ENCODE measurements at regions not wholly inside any gene's neighbourhood (a gene's known extent, or its start where the extent isn't known, plus 50 kb on each side); places are given as distances from the start of the nearest gene placed in this dataset.

GRCh38 chr3:31065765-31066164, 171.3 kb upstream of the GADL1 start (continued):
- TF ChIP-seq POLR2AphosphoS5 (IDR thresholded peaks at IDR 0.05; ENCODE audit: low read depth), result no peak
- TF ChIP-seq EZH2phosphoT487 (IDR thresholded peaks at IDR 0.05; ENCODE audit: unreplicated experiment), result no peak
- TF ChIP-seq STAT1 (IDR thresholded peaks at IDR 0.05; ENCODE audit: unreplicated experiment), result no peak
- no peak for TF ChIP-seq ETS1 (IDR thresholded peaks at IDR 0.05)
- no peak for TF ChIP-seq CTCF (conservative IDR thresholded peaks at IDR 0.05; ENCODE audit: low read depth in 2 of 2)

GRCh38 chr3:31067004-31067403, 172.5 kb upstream of the GADL1 start:
- H3K4me3 Mint-ChIP-seq, result no peak overlapping the region
- Histone ChIP-seq H3K27ac (ENCODE audit: low read depth) (no peak overlapping the region), H3K4me1 (ENCODE audit: insufficient read depth) (no peaks in the 10 kb centered on the region), H3K4me2 (no peak overlapping the region), H3K36me3 (ENCODE audit: insufficient read depth) (no peaks in the 10 kb centered on the region), H3K79me2 (replicated peaks; ENCODE audit: insufficient read depth) (no peaks in the 10 kb centered on the region), H3F3A (replicated peaks; ENCODE audit: low read depth) (no peaks in the 10 kb centered on the region), H3K27me3 (ENCODE audit: insufficient read depth) (no peaks in the 10 kb centered on the region), H3K4me3 (no peak overlapping the region), H4K20me1 (replicated peaks; ENCODE audit: insufficient read depth) (no peaks in the 10 kb centered on the region), H2AFZ (no peak overlapping the region), H3K9me2 (ENCODE audit: insufficient read depth) (peaks cover 4% of the 10 kb centered on the region; the same call in 1 of the 2 replicates)
- ATAC-seq (no peak), DNase-seq (ENCODE audit: low spot score) (no peak)
- TF ChIP-seq ZNF331 (CRISPR knock-in tag; IDR thresholded peaks at IDR 0.05; ENCODE audit: low read depth), result no peak
- no peak for TF ChIP-seq STAT1 (IDR thresholded peaks at IDR 0.05; ENCODE audit: unreplicated experiment)
- TF ChIP-seq REST (IDR thresholded peaks at IDR 0.05; ENCODE audit: unreplicated experiment), result no peak
- TF ChIP-seq EZH2 (IDR thresholded peaks at IDR 0.05; ENCODE audit: low read depth, unreplicated experiment), result no peak
- TF ChIP-seq EZH2phosphoT487 (IDR thresholded peaks at IDR 0.05; ENCODE audit: unreplicated experiment), result no peak
- no peak for TF ChIP-seq NANOG (IDR thresholded peaks at IDR 0.05; ENCODE audit: borderline replicate concordance)
- no peak for TF ChIP-seq ZNF462 (CRISPR knock-in tag; IDR thresholded peaks at IDR 0.05)
- TF ChIP-seq ETS1 (IDR thresholded peaks at IDR 0.05), result no peak
- no peak for TF ChIP-seq POLR2AphosphoS5 (IDR thresholded peaks at IDR 0.05; ENCODE audit: low read depth)
- H3K36me3 Mint-ChIP-seq (ENCODE audit: low read depth), result no peaks in the 10 kb centered on the region
- H3K27me3 Mint-ChIP-seq (ENCODE audit: insufficient read depth, low read depth, poor library complexity), result no peaks in the 10 kb centered on the region
- H3K4me1 Mint-ChIP-seq, result peaks cover 10% of the 10 kb centered on the region
- no peak overlapping the region for H3K27ac Mint-ChIP-seq
- H3K9me3 Mint-ChIP-seq, result no peaks in the 10 kb centered on the region
